GM23338 (cell line): ENCODE measurements at regions not wholly inside any gene's neighbourhood (a gene's known extent, or its start where the extent isn't known, plus 50 kb on each side); places are given as distances from the start of the nearest gene placed in this dataset.

Source experiments
- CTCF ChIP-seq, 2 experiments: fragments of 200-600 bp in 1 of 2; sonication (generic) in 1 of 2; conservative IDR thresholded peaks; 2 replicates each; pipeline versions ENCODE4 v1.5.1 to v1.6.1; 2016 to 2017; ENCODE audit warnings: antibody characterized with exemption in 2 of 2, low read depth in 2 of 2, mild to moderate bottlenecking in 2 of 2, moderate library complexity in 1 of 2
- EZH2phosphoT487 ChIP-seq: fragments of 200-600 bp; sonication (generic); IDR thresholded peaks from one replicate; pipeline ENCODE4 v1.8.1; 2018; ENCODE audit warnings: antibody characterized with exemption; ENCODE audit not compliant: unreplicated experiment
- JUNB ChIP-seq: IDR thresholded peaks from one replicate; pipeline ENCODE4 v1.6.1; 2016; ENCODE audit warnings: antibody characterized with exemption; ENCODE audit not compliant: unreplicated experiment
- NANOG ChIP-seq: IDR thresholded peaks from 2 replicates; pipeline ENCODE4 v1.6.1; 2016; ENCODE audit warnings: antibody characterized with exemption, borderline replicate concordance
- ZNF331 ChIP-seq: fragments of 250-450 bp; sonication (Bioruptor Pico); IDR thresholded peaks from 2 replicates; pipeline ENCODE4 v1.5.0; 2020; ENCODE audit warnings: low read depth, mild to moderate bottlenecking, moderate library complexity
- ZNF462 ChIP-seq: fragments of 250-450 bp; sonication (Bioruptor Pico); IDR thresholded peaks from 2 replicates; pipeline ENCODE4 v1.5.0; 2020; ENCODE audit warnings: mild to moderate bottlenecking, moderate library complexity
- TF ChIP-seq, protein P1 (sequence below): IDR thresholded peaks from 2 replicates; pipeline ENCODE4 v1.6.1; 2016; ENCODE audit warnings: antibody characterized with exemption

DNA sequence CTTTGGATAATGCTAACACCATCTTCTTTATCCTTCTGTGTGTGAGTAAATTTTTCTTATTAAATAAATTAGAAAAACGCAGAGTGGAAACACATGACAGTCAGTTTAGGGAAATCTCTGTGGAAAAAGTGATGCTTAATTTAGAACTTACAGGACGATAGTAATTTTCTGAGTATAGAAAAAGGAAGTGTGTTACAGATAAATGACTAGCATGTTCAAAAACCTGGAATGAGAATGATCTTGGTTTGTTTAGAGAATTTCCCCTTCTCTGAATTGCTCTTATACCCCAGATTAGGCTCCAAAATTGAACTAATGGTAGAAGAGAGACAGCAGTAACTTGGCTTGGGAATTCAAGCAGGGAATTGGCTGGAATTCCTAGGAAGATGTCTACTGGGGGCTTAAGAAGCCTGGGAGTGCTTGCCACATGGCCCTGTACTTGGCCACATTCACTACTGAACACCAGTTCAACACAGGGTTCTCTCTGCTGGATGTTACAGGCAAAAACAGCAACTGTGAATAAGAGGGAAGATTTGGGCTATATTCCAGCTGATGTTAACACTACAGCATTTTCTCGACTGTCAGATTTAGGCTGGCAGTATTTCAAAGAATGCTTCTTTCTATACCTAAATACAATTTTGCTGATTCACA is 1004.2 kb downstream of the TTLL7 start (continued):
- no peak for TF ChIP-seq ZNF462
- no peak for TF ChIP-seq EZH2phosphoT487
- TF ChIP-seq NANOG, result no peak
- TF ChIP-seq, protein P1, sequence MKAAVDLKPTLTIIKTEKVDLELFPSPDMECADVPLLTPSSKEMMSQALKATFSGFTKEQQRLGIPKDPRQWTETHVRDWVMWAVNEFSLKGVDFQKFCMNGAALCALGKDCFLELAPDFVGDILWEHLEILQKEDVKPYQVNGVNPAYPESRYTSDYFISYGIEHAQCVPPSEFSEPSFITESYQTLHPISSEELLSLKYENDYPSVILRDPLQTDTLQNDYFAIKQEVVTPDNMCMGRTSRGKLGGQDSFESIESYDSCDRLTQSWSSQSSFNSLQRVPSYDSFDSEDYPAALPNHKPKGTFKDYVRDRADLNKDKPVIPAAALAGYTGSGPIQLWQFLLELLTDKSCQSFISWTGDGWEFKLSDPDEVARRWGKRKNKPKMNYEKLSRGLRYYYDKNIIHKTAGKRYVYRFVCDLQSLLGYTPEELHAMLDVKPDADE, result no peak
- TF ChIP-seq ZNF331, result no peak
- TF ChIP-seq CTCF (conservative IDR thresholded peaks at IDR 0.05; ENCODE audit: low read depth in 2 of 2), result no peak
- TF ChIP-seq JUNB, result no peak
